ENCODE measurements at regions not wholly inside any gene's neighbourhood (a gene's known extent, or its start where the extent isn't known, plus 50 kb on each side); places are given as distances from the start of the nearest gene placed in this dataset.

GRCh38 chr14:84086714-84087113 is 1443.2 kb upstream of the FLRT2 start:
- H3K4me3 Mint-ChIP-seq (ENCODE audit: unreplicated experiment), result no peak overlapping the region
- ChIA-PET POLR2A (no interaction called here), CTCF (no interaction called here)
- H3K27ac Mint-ChIP-seq (ENCODE audit: unreplicated experiment), result no peak overlapping the region
- Histone ChIP-seq H3K36me3 (ENCODE audit: control insufficient read depth, insufficient read depth, low read length) (no peaks in the 10 kb centered on the region), H3K4me1 (no peaks in the 10 kb centered on the region), H3K4me3 (ENCODE audit: low read depth, low read length) (no peak overlapping the region), H3K27me3 (replicated peaks; ENCODE audit: control insufficient read depth, insufficient read depth, low read length) (no peaks in the 10 kb centered on the region), H3K9me3 (no peaks in the 10 kb centered on the region)
- no peaks in the 10 kb centered on the region for H3K36me3 Mint-ChIP-seq (ENCODE audit: insufficient read depth, unreplicated experiment)
- BruUV-seq (replicated peaks), result no TSS peak
- H3K4me1 Mint-ChIP-seq (ENCODE audit: low read depth, unreplicated experiment), result no peaks in the 10 kb centered on the region
- intact Hi-C loops (cut with micrococcal nuclease; ENCODE audit: unreplicated experiment), result no loop called here
- no peaks in the 10 kb centered on the region for H3K9me3 Mint-ChIP-seq (ENCODE audit: unreplicated experiment)
- no peaks in the 10 kb centered on the region for H3K27me3 Mint-ChIP-seq (ENCODE audit: insufficient read depth, unreplicated experiment)
- DNase-seq, result no peak
- no peak for TF ChIP-seq CTCF (IDR thresholded peaks at IDR 0.05; ENCODE audit: insufficient read depth in 1 of 2, low read depth in 1 of 2, low read length in 1 of 2, severe bottlenecking in 1 of 2, unreplicated experiment in 1 of 2)

GRCh38 chr14:84087986-84088531 is 1441.9 kb upstream of the FLRT2 start:
- no peak for TF ChIP-seq CTCF (IDR thresholded peaks at IDR 0.05; ENCODE audit: insufficient read depth in 1 of 2, low read depth in 1 of 2, low read length in 1 of 2, severe bottlenecking in 1 of 2, unreplicated experiment in 1 of 2)
- BruUV-seq (replicated peaks), result no TSS peak
- DNase-seq, result no peak
- ChIA-PET CTCF (no interaction called here), POLR2A (no interaction called here)
- H3K27ac Mint-ChIP-seq (ENCODE audit: unreplicated experiment), result no peak overlapping the region
- H3K27me3 Mint-ChIP-seq (ENCODE audit: insufficient read depth, unreplicated experiment), result no peaks in the 10 kb centered on the region
- Histone ChIP-seq H3K4me1 (no peaks in the 10 kb centered on the region), H3K4me3 (ENCODE audit: low read depth, low read length) (no peak overlapping the region), H3K36me3 (ENCODE audit: control insufficient read depth, insufficient read depth, low read length) (no peaks in the 10 kb centered on the region), H3K9me3 (no peaks in the 10 kb centered on the region), H3K27me3 (replicated peaks; ENCODE audit: control insufficient read depth, insufficient read depth, low read length) (no peaks in the 10 kb centered on the region)
- no peaks in the 10 kb centered on the region for H3K4me1 Mint-ChIP-seq (ENCODE audit: low read depth, unreplicated experiment)
- no peak overlapping the region for H3K4me3 Mint-ChIP-seq (ENCODE audit: unreplicated experiment)
- intact Hi-C loops (cut with micrococcal nuclease; ENCODE audit: unreplicated experiment), result no loop called here
- no peaks in the 10 kb centered on the region for H3K36me3 Mint-ChIP-seq (ENCODE audit: insufficient read depth, unreplicated experiment)
- H3K9me3 Mint-ChIP-seq (ENCODE audit: unreplicated experiment), result no peaks in the 10 kb centered on the region

- POLR2A ChIA-PET, result no interaction called here
- no TSS peak for BruUV-seq (replicated peaks)
- Histone ChIP-seq H3K27me3 (replicated peaks; ENCODE audit: control insufficient read depth, insufficient read depth, low read length) (no peaks in the 10 kb centered on the region), H3K4me1 (no peaks in the 10 kb centered on the region), H3K36me3 (ENCODE audit: control insufficient read depth, insufficient read depth, low read length) (no peaks in the 10 kb centered on the region), H3K9me3 (no peaks in the 10 kb centered on the region), H3K4me3 (ENCODE audit: low read depth, low read length) (no peak overlapping the region)
- Mint-ChIP-seq H3K27ac (ENCODE audit: unreplicated experiment) (no peak overlapping the region), H3K27me3 (ENCODE audit: insufficient read depth, unreplicated experiment) (no peaks in the 10 kb centered on the region), H3K4me3 (ENCODE audit: unreplicated experiment) (no peak overlapping the region), H3K36me3 (ENCODE audit: insufficient read depth, unreplicated experiment) (no peaks in the 10 kb centered on the region), H3K9me3 (ENCODE audit: unreplicated experiment) (no peaks in the 10 kb centered on the region), H3K4me1 (ENCODE audit: low read depth, unreplicated experiment) (no peaks in the 10 kb centered on the region)
- DNase-seq, result no peak
- intact Hi-C loops (cut with micrococcal nuclease; ENCODE audit: unreplicated experiment), result no loop called here
- no peak for TF ChIP-seq CTCF (IDR thresholded peaks at IDR 0.05; ENCODE audit: insufficient read depth in 1 of 2, low read depth in 1 of 2, low read length in 1 of 2, severe bottlenecking in 1 of 2, unreplicated experiment in 1 of 2)
- CTCF ChIA-PET, result no interaction called here
These were observed 1439.1 kb upstream of the FLRT2 start for GRCh38 chr14:84090837-84091236.

Data from Caco-2 (cell line).